ENCODE measurements at regions not wholly inside any gene's neighbourhood (a gene's known extent, or its start where the extent isn't known, plus 50 kb on each side); places are given as distances from the start of the nearest gene placed in this dataset.

- TF ChIP-seq, protein P1, sequence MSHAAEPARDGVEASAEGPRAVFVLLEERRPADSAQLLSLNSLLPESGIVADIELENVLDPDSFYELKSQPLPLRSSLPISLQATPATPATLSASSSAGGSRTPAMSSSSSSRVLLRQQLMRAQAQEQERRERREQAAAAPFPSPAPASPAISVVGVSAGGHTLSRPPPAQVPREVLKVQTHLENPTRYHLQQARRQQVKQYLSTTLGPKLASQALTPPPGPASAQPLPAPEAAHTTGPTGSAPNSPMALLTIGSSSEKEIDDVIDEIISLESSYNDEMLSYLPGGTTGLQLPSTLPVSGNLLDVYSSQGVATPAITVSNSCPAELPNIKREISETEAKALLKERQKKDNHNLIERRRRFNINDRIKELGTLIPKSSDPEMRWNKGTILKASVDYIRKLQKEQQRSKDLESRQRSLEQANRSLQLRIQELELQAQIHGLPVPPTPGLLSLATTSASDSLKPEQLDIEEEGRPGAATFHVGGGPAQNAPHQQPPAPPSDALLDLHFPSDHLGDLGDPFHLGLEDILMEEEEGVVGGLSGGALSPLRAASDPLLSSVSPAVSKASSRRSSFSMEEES (CRISPR knock-in tag; IDR thresholded peaks at IDR 0.05) = peak; percentile 83; the same call in 1 of the 2 replicates
- TF ChIP-seq ZNF33B (CRISPR knock-in tag; IDR thresholded peaks at IDR 0.05) (no peak), HNRNPLL (IDR thresholded peaks at IDR 0.05; ENCODE audit: low read depth, low read length, poor library complexity, severe bottlenecking) (no peak), CENPX (CRISPR knock-in tag; IDR thresholded peaks at IDR 0.05) (no peak), JUND (CRISPR knock-in tag; IDR thresholded peaks at IDR 0.05) (peak; percentile 25; the same call in 1 of the 2 replicates), TOPORS (CRISPR knock-in tag; IDR thresholded peaks at IDR 0.05) (no peak), BCL3 (CRISPR knock-in tag; IDR thresholded peaks at IDR 0.05) (no peak), SNAPC2 (CRISPR knock-in tag; IDR thresholded peaks at IDR 0.05) (no peak), ZNF737 (CRISPR knock-in tag; IDR thresholded peaks at IDR 0.05; ENCODE audit: borderline replicate concordance) (no peak), GATAD1 (CRISPR knock-in tag; IDR thresholded peaks at IDR 0.05) (no peak), ZNF333 (CRISPR knock-in tag; IDR thresholded peaks at IDR 0.05; ENCODE audit: borderline replicate concordance) (no peak), ZNF556 (CRISPR knock-in tag; IDR thresholded peaks at IDR 0.05; ENCODE audit: borderline replicate concordance) (no peak), XRCC5 (optimal IDR thresholded peaks at IDR 0.05; ENCODE audit: low read length) (no peak), NFIC (IDR thresholded peaks at IDR 0.05; ENCODE audit: low read length) (peak; percentile 53; the same call in 1 of the 2 replicates), THAP11 (CRISPR knock-in tag; IDR thresholded peaks at IDR 0.05) (0 out of 2 replicates have a peak, but pooled peaks have one; percentile 19), HOXA3 (CRISPR knock-in tag; IDR thresholded peaks at IDR 0.05) (peak; percentile 19; the same call in 1 of the 2 replicates), NCOA2 (CRISPR knock-in tag; IDR thresholded peaks at IDR 0.05) (peak; percentile 59; the same call in 1 of the 2 replicates), SP2 (CRISPR knock-in tag; IDR thresholded peaks at IDR 0.05) (no peak), ZNF232 (CRISPR knock-in tag; IDR thresholded peaks at IDR 0.05; ENCODE audit: borderline replicate concordance) (peak; percentile 78), HDAC1 (CRISPR knock-in tag; IDR thresholded peaks at IDR 0.05) (peak; percentile 29), KLF12 (CRISPR knock-in tag; IDR thresholded peaks at IDR 0.05; ENCODE audit: borderline replicate concordance) (peak; percentile 23; the same call in 1 of the 2 replicates), YY1 (IDR thresholded peaks at IDR 0.05; ENCODE audit: insufficient read depth, insufficient replicate concordance, low read depth, low read length) (peak; percentile 26), CHCHD3 (CRISPR knock-in tag; IDR thresholded peaks at IDR 0.05) (no peak)
- TF ChIP-seq, protein P2, sequence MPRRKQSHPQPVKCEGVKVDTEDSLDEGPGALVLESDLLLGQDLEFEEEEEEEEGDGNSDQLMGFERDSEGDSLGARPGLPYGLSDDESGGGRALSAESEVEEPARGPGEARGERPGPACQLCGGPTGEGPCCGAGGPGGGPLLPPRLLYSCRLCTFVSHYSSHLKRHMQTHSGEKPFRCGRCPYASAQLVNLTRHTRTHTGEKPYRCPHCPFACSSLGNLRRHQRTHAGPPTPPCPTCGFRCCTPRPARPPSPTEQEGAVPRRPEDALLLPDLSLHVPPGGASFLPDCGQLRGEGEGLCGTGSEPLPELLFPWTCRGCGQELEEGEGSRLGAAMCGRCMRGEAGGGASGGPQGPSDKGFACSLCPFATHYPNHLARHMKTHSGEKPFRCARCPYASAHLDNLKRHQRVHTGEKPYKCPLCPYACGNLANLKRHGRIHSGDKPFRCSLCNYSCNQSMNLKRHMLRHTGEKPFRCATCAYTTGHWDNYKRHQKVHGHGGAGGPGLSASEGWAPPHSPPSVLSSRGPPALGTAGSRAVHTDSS (CRISPR knock-in tag; conservative IDR thresholded peaks at IDR 0.05) = no peak
These were observed 64.3 kb upstream of the TINAGL1 start (continued) for GRCh38 chr1:31511848-31512615.

Data from HepG2 (cell line).